PC-9 (cell line): ENCODE measurements at regions not wholly inside any gene's neighbourhood (a gene's known extent, or its start where the extent isn't known, plus 50 kb on each side); places are given as distances from the start of the nearest gene placed in this dataset.

ENCODE experiments used
- BruUV-seq: library from RNA; stranded (reverse); fragments of 400-500 nt; replicated peaks from 2 replicates; lab custom pipeline; 2021; lab: Mats Ljungman, UMichigan
- CTCF ChIA-PET: fragments of 300-600 bp; sonication (Branson Sonifier 250); formaldehyde crosslinking; loops from one replicate; lab custom pipeline; 2022; ENCODE audit warnings: antibody characterized with exemption; lab: Charles Lee
- POLR2A ChIA-PET: fragments of 300-600 bp; sonication (Branson Sonifier 250); formaldehyde crosslinking; loops from one replicate; lab custom pipeline; 2022; ENCODE audit warnings: antibody characterized with exemption; ENCODE audit not compliant: unreplicated experiment; lab: Charles Lee
- DNase-seq, 2 experiments: peaks; one replicate each; pipeline versions ENCODE4 v3.0.0 to v3.0.0-alpha.2; 2015 to 2022; ENCODE audit warnings: mixed read lengths in 1 of 2
- H2AFZ ChIP-seq: fragments of 200-600 bp; sonication (generic); 2 replicates; pipeline ENCODE4 v1.8.1; 2017; ENCODE audit warnings: antibody characterized with exemption
- H3F3A ChIP-seq: fragments of 200-600 bp; sonication (generic); 2 replicates; pipeline ENCODE4 v1.8.1; 2017; ENCODE audit warnings: antibody characterized with exemption, mild to moderate bottlenecking, low read depth; ENCODE audit not compliant: insufficient read depth
- H3K27ac ChIP-seq: fragments of 200-600 bp; sonication (generic); 2 replicates; pipeline ENCODE4 v1.6.1; 2016; ENCODE audit warnings: mixed run types
- H3K27me3 ChIP-seq: fragments of 200-600 bp; sonication (generic); 2 replicates; pipeline ENCODE4 v1.6.1; 2016; ENCODE audit warnings: low read depth, mixed run types; ENCODE audit not compliant: insufficient read depth
- H3K36me3 ChIP-seq: fragments of 200-600 bp; sonication (generic); 2 replicates; pipeline ENCODE4 v1.6.1; 2016; ENCODE audit warnings: low read depth, mixed run types
- H3K4me1 ChIP-seq: fragments of 200-600 bp; sonication (generic); replicated peaks from 2 replicates; pipeline ENCODE4 v1.6.1; 2016; ENCODE audit warnings: mixed run types; ENCODE audit not compliant: insufficient read depth
- H3K4me2 ChIP-seq: fragments of 200-600 bp; sonication (generic); 2 replicates; pipeline ENCODE4 v1.6.1; 2017; ENCODE audit warnings: mixed run types
- H3K4me3 ChIP-seq: fragments of 200-600 bp; sonication (generic); 2 replicates; pipeline ENCODE4 v1.6.1; 2016; ENCODE audit warnings: mixed run types
- H3K79me2 ChIP-seq: fragments of 200-600 bp; sonication (generic); 2 replicates; pipeline ENCODE4 v1.6.1; 2017; ENCODE audit warnings: low read depth, mixed run types
- H3K9me2 ChIP-seq: fragments of 200-600 bp; sonication (generic); 2 replicates; pipeline ENCODE4 v1.8.1; 2017; ENCODE audit warnings: mild to moderate bottlenecking; ENCODE audit not compliant: insufficient read depth
- H3K9me3 ChIP-seq: fragments of 200-600 bp; sonication (generic); 2 replicates; pipeline ENCODE4 v1.8.1; 2016; ENCODE audit warnings: low read depth; ENCODE audit not compliant: insufficient read depth
- H4K20me1 ChIP-seq: fragments of 200-600 bp; sonication (generic); 2 replicates; pipeline ENCODE4 v1.8.1; 2017; ENCODE audit not compliant: insufficient read depth
- EZH2 ChIP-seq: fragments of 200-600 bp; sonication (generic); IDR thresholded peaks from 2 replicates; pipeline ENCODE4 v1.8.0; 2017; ENCODE audit warnings: antibody characterized with exemption, low read depth
- intact Hi-C: fragments of 100-400 bp; cut with micrococcal nuclease; formaldehyde crosslinking; loops from one replicate; pipeline ENCODE4 v1.10.0; 2022; ENCODE audit not compliant: unreplicated experiment
- TF ChIP-seq, protein P1 (sequence below): fragments of 200-600 bp; sonication (generic); conservative IDR thresholded peaks from 2 replicates; pipeline ENCODE4 v1.6.1; 2017; ENCODE audit warnings: mixed run types, antibody characterized with exemption, mild to moderate bottlenecking, moderate library complexity

DNA sequence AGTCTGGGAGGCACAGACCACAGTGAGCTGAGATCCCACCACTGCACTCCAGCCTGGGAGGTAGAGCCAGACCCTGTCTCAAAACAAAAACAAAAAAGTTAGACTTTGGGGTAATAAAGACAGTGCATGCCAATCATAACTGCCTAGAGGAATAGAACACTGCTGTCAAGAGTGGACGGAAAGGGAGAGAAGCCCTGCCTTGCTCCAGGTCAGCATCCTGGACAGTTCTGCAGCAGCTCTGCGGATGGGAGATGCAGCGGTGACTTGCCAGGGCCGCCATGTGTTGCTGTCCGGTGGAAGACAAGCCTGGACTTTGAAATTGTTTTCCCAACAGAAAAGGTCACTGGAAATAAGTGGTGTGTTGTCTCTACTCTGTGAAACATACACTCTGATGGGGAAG lies 618.2 kb downstream of the TBC1D22A start:
- no peak for DNase-seq
- H3K4me2 ChIP-seq: no peak overlapping the region
- no peaks in the 10 kb centered on the region for H3K79me2 ChIP-seq
- no peak overlapping the region for H2AFZ ChIP-seq
- no peaks in the 10 kb centered on the region for H3K9me2 ChIP-seq
- TF ChIP-seq, protein P1, sequence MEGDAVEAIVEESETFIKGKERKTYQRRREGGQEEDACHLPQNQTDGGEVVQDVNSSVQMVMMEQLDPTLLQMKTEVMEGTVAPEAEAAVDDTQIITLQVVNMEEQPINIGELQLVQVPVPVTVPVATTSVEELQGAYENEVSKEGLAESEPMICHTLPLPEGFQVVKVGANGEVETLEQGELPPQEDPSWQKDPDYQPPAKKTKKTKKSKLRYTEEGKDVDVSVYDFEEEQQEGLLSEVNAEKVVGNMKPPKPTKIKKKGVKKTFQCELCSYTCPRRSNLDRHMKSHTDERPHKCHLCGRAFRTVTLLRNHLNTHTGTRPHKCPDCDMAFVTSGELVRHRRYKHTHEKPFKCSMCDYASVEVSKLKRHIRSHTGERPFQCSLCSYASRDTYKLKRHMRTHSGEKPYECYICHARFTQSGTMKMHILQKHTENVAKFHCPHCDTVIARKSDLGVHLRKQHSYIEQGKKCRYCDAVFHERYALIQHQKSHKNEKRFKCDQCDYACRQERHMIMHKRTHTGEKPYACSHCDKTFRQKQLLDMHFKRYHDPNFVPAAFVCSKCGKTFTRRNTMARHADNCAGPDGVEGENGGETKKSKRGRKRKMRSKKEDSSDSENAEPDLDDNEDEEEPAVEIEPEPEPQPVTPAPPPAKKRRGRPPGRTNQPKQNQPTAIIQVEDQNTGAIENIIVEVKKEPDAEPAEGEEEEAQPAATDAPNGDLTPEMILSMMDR: no peak
- no peak for TF ChIP-seq EZH2
- no peaks in the 10 kb centered on the region for H3F3A ChIP-seq
- H3K36me3 ChIP-seq: no peaks in the 10 kb centered on the region
- no TSS peak for BruUV-seq
- no peaks in the 10 kb centered on the region for H3K4me1 ChIP-seq
- POLR2A ChIA-PET: no interaction called here
- intact Hi-C loops: no loop called here
- no peaks in the 10 kb centered on the region for H4K20me1 ChIP-seq
- no peak overlapping the region for H3K27ac ChIP-seq
- CTCF ChIA-PET: no interaction called here
- no peaks in the 10 kb centered on the region for H3K9me3 ChIP-seq
- H3K4me3 ChIP-seq: no peak overlapping the region
- H3K27me3 ChIP-seq: peaks cover 84% of the 10 kb centered on the region

DNA sequence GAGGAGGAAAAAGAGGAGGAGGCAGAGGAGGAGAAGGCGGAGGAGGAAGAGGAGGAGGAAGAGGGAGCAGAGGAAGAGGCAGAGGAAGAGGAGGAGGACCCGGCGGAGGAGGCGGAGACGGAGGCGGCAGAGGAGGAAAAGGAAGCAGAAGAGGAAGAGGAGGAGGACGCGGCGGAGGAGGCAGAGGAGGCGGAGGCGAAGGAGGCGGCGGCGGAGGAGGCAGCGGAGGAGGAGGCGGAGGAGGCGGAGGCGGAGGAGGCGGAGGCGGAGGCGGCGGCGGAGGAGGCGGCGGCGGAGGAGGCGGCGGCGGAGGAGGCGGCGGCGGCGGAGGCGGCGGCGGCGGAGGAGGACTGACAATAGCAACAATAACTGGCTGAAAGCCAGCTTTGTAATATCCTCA lies 616.6 kb downstream of the TBC1D22A start:
- Histone ChIP-seq H3K36me3 (no peaks in the 10 kb centered on the region), H3K79me2 (no peaks in the 10 kb centered on the region), H3K4me3 (no peak overlapping the region), H4K20me1 (no peaks in the 10 kb centered on the region), H3K4me2 (no peak overlapping the region), H3K9me3 (no peaks in the 10 kb centered on the region), H3K9me2 (no peaks in the 10 kb centered on the region), H3K4me1 (no peaks in the 10 kb centered on the region), H3F3A (no peaks in the 10 kb centered on the region), H3K27me3 (peaks cover 84% of the 10 kb centered on the region), H3K27ac (no peak overlapping the region), H2AFZ (no peak overlapping the region)
- no peak for DNase-seq
- ChIA-PET CTCF (no interaction called here), POLR2A (no interaction called here)
- intact Hi-C loops: no loop called here
- BruUV-seq: no TSS peak
- TF ChIP-seq EZH2: no peak
- TF ChIP-seq, protein P1: no peak

DNA sequence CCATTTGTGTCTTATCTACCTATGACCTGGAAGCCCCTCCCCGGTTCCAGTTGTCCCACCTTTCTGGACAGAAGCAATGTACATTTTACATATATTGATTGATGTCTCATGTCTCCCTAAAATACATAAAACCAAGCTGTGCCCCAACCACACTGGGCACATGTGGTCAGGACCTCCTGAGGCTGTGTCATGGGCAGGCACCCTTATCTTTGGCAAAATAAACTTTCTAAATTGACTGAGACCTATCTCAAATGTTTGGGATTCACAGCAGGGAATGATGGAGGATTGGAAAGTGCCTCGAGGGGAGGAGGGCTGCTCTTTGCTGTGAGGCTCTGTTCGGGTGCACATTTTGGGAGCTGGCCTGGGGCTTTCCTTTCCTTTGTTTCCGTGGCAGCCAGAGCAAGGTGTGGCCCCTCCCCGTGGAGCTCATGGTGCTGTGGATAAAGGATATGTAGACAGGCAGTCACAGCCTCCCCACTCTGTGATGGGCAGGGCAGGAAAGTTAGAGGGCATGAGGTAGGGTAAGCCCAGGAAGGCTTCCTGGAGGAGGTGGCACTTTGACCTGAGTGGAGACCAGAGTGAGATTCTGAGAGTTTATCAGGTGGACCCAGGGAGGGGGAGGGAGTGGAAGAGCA lies 615.6 kb downstream of the TBC1D22A start:
- Histone ChIP-seq H3K4me1 (no peaks in the 10 kb centered on the region), H4K20me1 (no peaks in the 10 kb centered on the region), H3F3A (no peaks in the 10 kb centered on the region), H3K79me2 (no peaks in the 10 kb centered on the region), H3K4me3 (no peak overlapping the region), H3K27me3 (peaks cover 84% of the 10 kb centered on the region), H2AFZ (no peak overlapping the region), H3K9me2 (no peaks in the 10 kb centered on the region), H3K4me2 (no peak overlapping the region), H3K36me3 (no peaks in the 10 kb centered on the region), H3K9me3 (no peaks in the 10 kb centered on the region), H3K27ac (no peak overlapping the region)
- no TSS peak for BruUV-seq
- intact Hi-C loops: no loop called here
- POLR2A ChIA-PET: no interaction called here
- CTCF ChIA-PET: no interaction called here
- TF ChIP-seq, protein P1: no peak
- no peak for TF ChIP-seq EZH2
- DNase-seq: no peak
